IMR-90 (cell line): ENCODE measurements at regions not wholly inside any gene's neighbourhood (a gene's known extent, or its start where the extent isn't known, plus 50 kb on each side); places are given as distances from the start of the nearest gene placed in this dataset.

ENCODE experiments used
- USF2 ChIP-seq: fragments of 150-350 bp; IDR thresholded peaks from 2 replicates; pipeline ENCODE4 v1.6.1; 2017; ENCODE audit warnings: mild to moderate bottlenecking, antibody characterized with exemption, low read length, low read depth
- TF ChIP-seq, protein P1 (sequence below): conservative IDR thresholded peaks from 2 replicates; pipeline ENCODE4 v1.5.1; 2012; ENCODE audit warnings: mild to moderate bottlenecking, low read depth, low read length, improper control_type of control experiment

GRCh38 chr16:88314991-88315542 is 67.7 kb upstream of the ZNF469 start:
- TF ChIP-seq, protein P1, sequence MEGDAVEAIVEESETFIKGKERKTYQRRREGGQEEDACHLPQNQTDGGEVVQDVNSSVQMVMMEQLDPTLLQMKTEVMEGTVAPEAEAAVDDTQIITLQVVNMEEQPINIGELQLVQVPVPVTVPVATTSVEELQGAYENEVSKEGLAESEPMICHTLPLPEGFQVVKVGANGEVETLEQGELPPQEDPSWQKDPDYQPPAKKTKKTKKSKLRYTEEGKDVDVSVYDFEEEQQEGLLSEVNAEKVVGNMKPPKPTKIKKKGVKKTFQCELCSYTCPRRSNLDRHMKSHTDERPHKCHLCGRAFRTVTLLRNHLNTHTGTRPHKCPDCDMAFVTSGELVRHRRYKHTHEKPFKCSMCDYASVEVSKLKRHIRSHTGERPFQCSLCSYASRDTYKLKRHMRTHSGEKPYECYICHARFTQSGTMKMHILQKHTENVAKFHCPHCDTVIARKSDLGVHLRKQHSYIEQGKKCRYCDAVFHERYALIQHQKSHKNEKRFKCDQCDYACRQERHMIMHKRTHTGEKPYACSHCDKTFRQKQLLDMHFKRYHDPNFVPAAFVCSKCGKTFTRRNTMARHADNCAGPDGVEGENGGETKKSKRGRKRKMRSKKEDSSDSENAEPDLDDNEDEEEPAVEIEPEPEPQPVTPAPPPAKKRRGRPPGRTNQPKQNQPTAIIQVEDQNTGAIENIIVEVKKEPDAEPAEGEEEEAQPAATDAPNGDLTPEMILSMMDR: no peak
- no peak for TF ChIP-seq USF2
